ENCODE measurements at regions not wholly inside any gene's neighbourhood (a gene's known extent, or its start where the extent isn't known, plus 50 kb on each side); places are given as distances from the start of the nearest gene placed in this dataset.
"Not testable (repeated sequence)": the region's sequence is repeated elsewhere in the genome, so short reads cannot be mapped to it uniquely, and the experiment has no call there.

DNA sequence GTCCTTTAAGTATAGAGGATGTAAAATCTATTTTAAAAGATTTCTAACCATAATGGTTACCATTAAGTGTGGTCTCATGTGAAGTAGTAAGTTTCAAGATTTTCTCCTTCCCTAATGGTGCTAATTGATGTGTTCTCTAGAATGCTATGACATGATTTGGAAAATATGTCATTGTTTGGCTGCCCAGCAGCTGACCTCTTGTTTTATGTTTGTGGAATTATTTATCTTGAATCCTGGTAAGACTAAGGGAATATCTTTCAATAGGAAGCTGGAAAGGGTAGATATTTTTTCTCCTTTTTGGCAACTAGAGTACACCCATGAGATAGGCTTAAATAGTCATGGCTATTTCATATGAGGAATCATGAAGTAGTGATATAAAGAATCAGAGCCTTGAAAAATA, 139.8 kb upstream of the CHODL start:
- no peak for DNase-seq
- no peak for ATAC-seq

GRCh38 chr21:18096413-18096812, 148.2 kb upstream of the CHODL start:
- not testable (repeated sequence) for DNase-seq, ATAC-seq

DNA sequence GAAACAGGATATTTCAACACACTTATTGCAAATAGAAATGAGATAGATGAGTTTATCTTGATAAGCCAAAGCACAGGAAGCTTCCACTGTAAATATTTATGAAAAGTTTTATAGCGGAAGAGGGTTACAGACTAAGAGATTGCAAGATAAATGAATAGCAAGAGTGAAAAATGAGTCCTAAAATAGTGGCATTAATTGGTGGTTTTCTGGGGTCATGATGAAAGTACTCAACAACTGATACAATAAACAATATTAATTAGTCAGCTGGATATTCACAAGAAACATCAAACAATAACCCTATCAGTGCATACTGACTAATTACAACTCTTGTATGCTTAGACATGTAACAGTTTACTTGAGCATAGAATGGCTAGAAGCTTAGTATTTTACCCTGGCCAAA, 154.8 kb upstream of the CHODL start:
- ATAC-seq (no peak), DNase-seq (no peak)

DNA sequence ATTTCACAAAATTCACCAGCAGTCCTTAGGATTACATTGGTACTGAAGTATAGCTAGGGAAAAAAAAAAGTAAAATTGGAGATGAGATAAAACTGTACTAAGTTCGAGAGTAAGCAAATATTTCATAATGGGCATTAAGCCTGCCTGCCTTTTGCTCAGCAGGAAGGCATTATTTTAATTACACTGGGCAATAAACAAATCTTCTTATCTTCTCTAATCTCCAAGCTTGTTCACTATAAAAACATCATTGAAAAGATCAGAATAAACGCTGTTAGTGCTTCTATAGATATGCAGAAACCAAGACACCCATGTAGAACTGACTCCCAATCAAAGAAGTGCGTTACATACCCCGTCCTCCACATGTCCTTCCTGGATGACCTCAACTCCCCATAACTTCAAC, 174.2 kb upstream of the CHODL start:
- DNase-seq = no peak
- no peak for ATAC-seq

- ATAC-seq (no peak), DNase-seq (no peak)
Measured at GRCh38 chr21:18069875-18070274, 174.8 kb upstream of the CHODL start.

GRCh38 chr21:18060402-18060801, 184.2 kb upstream of the CHODL start:
- DNase-seq (no peak), ATAC-seq (no peak)

GRCh38 chr21:18058731-18059398, 185.8 kb upstream of the CHODL start:
- ATAC-seq = no peak

GRCh38 chr21:18053151-18053550, 191.5 kb upstream of the CHODL start:
- ATAC-seq (no peak), DNase-seq (no peak)

More at GRCh38 chr21:18058731-18059398, 185.8 kb upstream of the CHODL start:
- no peak for DNase-seq

DNA sequence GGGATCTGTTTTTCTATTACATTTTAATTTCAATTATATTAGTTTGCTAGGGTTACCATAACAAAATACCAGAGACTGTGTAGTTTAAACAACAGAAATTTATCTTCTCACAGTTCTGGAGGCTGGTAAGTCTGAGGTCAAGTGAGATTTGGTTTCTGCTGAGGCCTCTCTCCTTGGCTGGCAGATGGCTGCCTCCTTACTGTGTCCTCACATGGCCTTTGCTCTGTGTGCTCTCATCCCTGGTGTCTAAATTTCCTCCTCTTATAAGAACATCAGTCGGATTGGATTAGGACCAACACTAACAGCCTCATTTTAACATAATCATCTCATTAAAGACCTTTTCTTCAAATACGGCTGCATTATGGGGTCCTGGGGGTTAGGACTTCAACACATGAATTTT, 195.2 kb upstream of the CHODL start:
- no peak for DNase-seq
- no peak for ATAC-seq

GRCh38 chr21:18041012-18041411, 203.6 kb upstream of the CHODL start:
- ATAC-seq = peak; percentile 68

GRCh38 chr21:18030248-18030647, 211.1 kb upstream of the C21orf91 start:
- peak; percentile 92 for ATAC-seq
- peak; percentile 3 for DNase-seq

More at GRCh38 chr21:18041012-18041411, 203.6 kb upstream of the CHODL start:
- no peak for DNase-seq

- DNase-seq = no peak
- ATAC-seq = no peak
Measured at GRCh38 chr21:18026359-18026758, 207.2 kb upstream of the C21orf91 start.

- ATAC-seq (no peak), DNase-seq (no peak)
Measured at GRCh38 chr21:18023711-18024110, 204.6 kb upstream of the C21orf91 start.

GRCh38 chr21:18023157-18023556, 204.0 kb upstream of the C21orf91 start:
- ATAC-seq = no peak
- DNase-seq = no peak

- ATAC-seq = no peak
- DNase-seq = no peak
Measured at GRCh38 chr21:18007121-18007520, 188.0 kb upstream of the C21orf91 start.

- DNase-seq = no peak
- ATAC-seq = no peak
Measured at GRCh38 chr21:18006691-18007090, 187.5 kb upstream of the C21orf91 start.

- ATAC-seq (no peak), DNase-seq (no peak)
Measured at GRCh38 chr21:18002393-18002792, 183.2 kb upstream of the C21orf91 start.

DNA sequence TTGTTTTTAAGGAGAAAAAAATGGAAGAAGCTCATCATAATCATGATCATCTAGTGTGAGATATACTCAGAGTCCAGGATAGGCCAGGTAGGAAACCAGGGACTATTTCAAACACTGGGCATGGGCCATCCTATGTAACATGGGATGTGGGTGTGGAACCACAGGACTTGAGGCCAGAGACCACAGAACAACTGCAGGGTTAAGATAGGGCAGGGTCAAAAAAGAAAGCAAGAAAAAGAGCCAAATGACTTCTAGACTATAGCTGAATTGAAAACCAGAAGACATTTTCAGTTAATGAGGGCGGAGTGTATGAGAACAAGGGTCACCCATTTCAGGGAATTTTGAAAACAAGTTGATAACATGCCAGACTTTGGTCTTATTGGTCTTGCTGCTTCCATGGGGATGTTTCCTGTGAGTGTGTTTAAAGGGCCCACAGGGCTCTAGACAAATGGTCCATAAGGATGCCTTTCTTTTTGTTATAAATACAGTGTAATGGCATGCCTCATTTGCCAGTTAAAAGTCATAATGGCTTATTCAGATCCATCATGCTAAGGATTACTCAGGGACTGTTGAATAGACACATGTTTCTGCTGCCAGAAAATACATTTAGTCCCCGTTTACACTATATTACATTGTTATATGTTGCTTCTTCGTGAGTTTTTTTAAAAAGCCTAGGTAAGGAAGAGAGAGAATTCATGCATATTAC, 182.0 kb upstream of the C21orf91 start:
- ATAC-seq = no peak
- DNase-seq = no peak

DNA sequence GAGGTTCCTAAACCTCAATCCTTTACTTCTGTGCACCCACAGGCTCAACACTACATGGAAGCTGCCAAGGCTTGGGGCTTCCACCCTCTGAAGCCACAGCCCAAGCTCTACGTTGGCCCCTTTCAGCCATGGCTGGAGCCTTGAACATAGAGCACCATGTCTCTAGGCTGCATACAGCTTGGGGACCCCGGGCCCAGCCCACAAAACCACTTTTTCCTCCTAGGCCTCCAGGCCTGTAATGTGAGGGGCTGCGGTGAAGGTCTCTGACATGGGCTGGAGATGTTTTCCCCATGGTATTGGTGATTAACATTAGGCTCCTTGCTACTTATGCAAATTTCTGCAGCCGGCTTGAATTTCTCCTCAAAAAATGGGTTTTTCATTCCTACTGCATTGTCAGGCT, 179.4 kb upstream of the C21orf91 start:
- not testable (repeated sequence) for ATAC-seq, DNase-seq

- no peak for DNase-seq
- no peak for ATAC-seq
Measured at GRCh38 chr21:17989780-17990179, 170.6 kb upstream of the C21orf91 start.

DNA sequence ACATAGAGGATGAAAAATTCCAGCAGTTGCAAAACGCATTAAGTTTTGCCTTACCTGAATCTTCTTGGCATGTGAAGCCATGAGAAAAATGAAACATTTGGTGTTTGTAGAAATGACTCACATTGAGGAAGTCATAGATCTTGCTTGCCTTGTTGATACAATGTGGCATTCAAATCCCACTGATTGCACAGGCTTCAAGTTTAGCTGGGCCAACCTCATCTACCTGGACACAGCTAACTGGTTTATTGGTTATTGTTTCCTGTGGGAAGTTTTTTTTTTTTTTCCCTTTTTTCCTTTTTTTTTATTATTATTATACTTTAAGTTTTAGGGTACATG, 168.9 kb upstream of the C21orf91 start:
- DNase-seq = no peak
- no peak for ATAC-seq

DNA sequence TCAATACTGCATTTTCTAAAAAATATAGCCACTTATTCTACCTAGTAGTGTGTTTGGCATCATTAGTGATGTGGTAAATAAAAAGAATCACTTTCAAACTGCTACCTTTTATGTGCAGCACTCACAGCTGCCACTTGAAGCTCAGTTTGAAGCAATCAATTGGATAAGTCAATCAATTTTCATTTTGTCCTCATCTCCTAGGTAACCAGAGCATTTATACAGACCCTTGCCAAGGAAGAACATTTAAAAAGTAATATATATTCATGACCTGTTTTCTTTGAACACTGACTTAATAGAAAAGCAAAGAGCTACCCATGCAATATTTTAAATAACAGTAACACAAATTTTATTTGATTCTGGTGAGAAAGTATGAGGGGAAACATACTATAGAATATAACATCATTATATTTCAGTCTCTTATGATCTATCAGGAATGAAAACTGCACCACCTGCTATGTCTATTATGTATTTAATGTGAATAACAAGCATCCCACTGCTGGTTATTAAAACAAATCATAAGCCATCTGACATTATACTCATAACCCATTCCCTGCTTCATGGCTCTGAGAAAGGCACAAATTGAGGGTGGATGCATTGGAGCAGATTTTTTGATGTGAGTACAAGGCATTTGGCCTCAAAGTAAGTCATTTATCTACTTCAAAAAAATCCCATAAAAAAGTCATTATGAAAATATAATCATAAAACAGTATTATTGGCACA, 168.4 kb upstream of the C21orf91 start:
- ATAC-seq = no peak
- DNase-seq = no peak

DNA sequence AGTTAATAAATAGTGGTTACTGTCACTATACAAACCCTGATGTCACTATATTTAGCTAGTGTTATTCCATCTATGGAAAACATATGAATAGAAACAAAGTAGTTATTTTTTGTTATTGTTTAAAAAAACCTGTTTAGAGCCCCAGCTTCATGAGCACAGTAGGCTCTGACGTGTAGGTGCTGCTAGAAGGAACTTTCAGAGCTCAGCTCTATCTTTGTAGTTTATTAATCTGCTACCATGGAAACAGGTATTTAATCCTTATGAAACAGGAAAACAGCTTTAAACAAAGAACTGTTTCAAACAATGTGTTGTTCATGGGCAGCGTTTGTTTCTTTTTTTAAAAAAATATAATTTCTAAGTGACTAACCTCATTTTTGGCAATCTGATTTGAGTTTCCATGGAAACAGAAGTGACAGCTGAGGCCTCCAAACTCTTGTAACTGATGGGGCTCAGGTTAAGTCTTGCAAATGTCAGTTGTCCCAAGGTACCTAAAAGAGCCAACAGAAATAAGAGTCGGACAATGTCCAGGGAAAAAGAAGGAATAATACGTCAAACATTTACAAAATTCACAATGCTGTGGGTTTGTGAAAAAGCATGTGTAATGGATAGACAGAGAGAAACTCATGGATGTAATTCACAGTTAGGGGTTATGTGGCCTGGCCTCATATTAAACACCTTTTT, 162.0 kb upstream of the C21orf91 start:
- no peak for ATAC-seq
- no peak for DNase-seq

Data from stimulated activated naive CD8-positive, alpha-beta T cell treated with anti-CD3 and anti-CD28 coated beads, Interleukin-15, Interleukin-2, amounts not matched to agents 100 U/mL and 50 U/mL, for 24 hours (primary cell).